ENCODE measurements at regions not wholly inside any gene's neighbourhood (a gene's known extent, or its start where the extent isn't known, plus 50 kb on each side); places are given as distances from the start of the nearest gene placed in this dataset.

DNA sequence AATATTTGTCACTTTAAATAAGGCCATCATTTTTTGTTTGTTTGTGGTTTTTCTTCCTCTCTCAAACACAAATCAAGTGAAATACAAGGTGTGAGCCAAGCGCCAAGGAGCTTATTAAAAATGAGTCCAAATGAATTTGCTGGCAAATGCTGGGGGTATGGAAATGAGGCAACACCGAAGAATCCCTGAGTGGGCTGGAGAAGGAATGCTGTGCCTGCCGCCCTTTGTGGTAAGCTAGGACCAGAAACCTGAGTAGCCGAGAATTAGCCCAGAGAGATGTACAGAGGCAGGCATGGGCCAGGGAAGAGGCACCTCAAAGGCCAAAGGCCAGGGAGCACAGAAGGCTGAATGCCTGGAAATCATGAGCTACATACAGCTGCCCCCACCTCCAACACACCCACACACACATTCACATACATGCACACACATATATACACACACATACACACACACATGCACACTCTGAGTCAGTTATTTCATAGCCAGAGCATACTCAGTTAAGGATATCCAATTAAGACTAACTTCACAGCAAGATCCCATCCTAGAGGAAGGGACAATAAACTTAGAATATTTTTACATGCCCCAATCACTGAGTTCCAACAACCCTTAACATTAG lies 266.1 kb upstream of the DYNLRB2 start:
- TF ChIP-seq CTCF (IDR thresholded peaks at IDR 0.05) (no peak), POLR2A (IDR thresholded peaks at IDR 0.05) (no peak)
